ENCODE measurements at regions not wholly inside any gene's neighbourhood (a gene's known extent, or its start where the extent isn't known, plus 50 kb on each side); places are given as distances from the start of the nearest gene placed in this dataset.

- dilution Hi-C loops (cut with HindIII; ENCODE audit: low sequenced_read_pairs, unreplicated experiment) (no loop called here), intact Hi-C loops (cut with micrococcal nuclease) (no loop called here), in situ Hi-C loops (cut with MboI; ENCODE audit: low sequenced_read_pairs) (no loop called here)
- Histone ChIP-seq H3K9me3 (ENCODE audit: control insufficient read depth, insufficient read depth, low read length) (peaks cover 2% of the 10 kb centered on the region), H3K4me2 (ENCODE audit: low read depth, low read length) (no peak overlapping the region), H4K5ac (ENCODE audit: low read depth, low read length) (no peak overlapping the region), H3K14ac (replicated peaks; ENCODE audit: low read depth, low read length) (no peak overlapping the region), H2BK5ac (ENCODE audit: low read depth, low read length, poor library complexity, severe bottlenecking) (no peak overlapping the region), H3K4ac (ENCODE audit: low read depth, low read length) (no peak overlapping the region), H3K23ac (ENCODE audit: low read depth, low read length) (no peak overlapping the region), H3K79me1 (ENCODE audit: low read depth in 1 of 2, low read length in 2 of 2) (no peaks in the 10 kb centered on the region), H4K20me1 (ENCODE audit: insufficient read depth, low read length) (no peaks in the 10 kb centered on the region), H2BK20ac (ENCODE audit: low read depth, low read length) (no peak overlapping the region), H2AFZ (replicated peaks; ENCODE audit: low read length, poor library complexity) (no peak overlapping the region), H3K4me3 (ENCODE audit: insufficient read depth, low read depth, low read length) (no peak overlapping the region), H3K27ac (ENCODE audit: insufficient read depth, low read length) (no peak overlapping the region), H3K4me1 (ENCODE audit: control insufficient read depth, insufficient read depth, low read length) (peaks cover 2% of the 10 kb centered on the region; the same call in 1 of the 2 replicates), H3K27me3 (ENCODE audit: control insufficient read depth, insufficient read depth, low read length) (no peaks in the 10 kb centered on the region), H2BK120ac (ENCODE audit: low read depth, low read length) (no peak overlapping the region), H2BK15ac (ENCODE audit: low read depth, low read length) (no peak overlapping the region), H3K36me3 (ENCODE audit: control insufficient read depth, insufficient read depth, low read length) (no peaks in the 10 kb centered on the region), H4K8ac (ENCODE audit: low read depth in 2 of 2, low read length in 2 of 2) (no peak overlapping the region), H3K56ac (ENCODE audit: extremely low read depth, insufficient read depth, low read length) (no peak overlapping the region), H3K18ac (ENCODE audit: low read depth, low read length) (no peak overlapping the region), H2AK5ac (ENCODE audit: low read depth, low read length) (no peak overlapping the region), H3K9me1 (ENCODE audit: insufficient read depth, low read length) (no peaks in the 10 kb centered on the region; the same call in 1 of the 2 replicates), H3K9ac (ENCODE audit: low read depth, low read length) (no peak overlapping the region), H4K91ac (ENCODE audit: insufficient read depth, low read depth, low read length) (no peak overlapping the region), H2AK9ac (replicated peaks; ENCODE audit: low read depth, low read length, poor library complexity) (no peak overlapping the region)
- no peak for TF ChIP-seq RCOR1 (IDR thresholded peaks at IDR 0.05; ENCODE audit: insufficient replicate concordance, low read length)
- CTCF ChIA-PET = no interaction called here
- ATAC-seq (ENCODE audit: low read depth) (no peak), DNase-seq (no peak)
- no TSS peak for BruUV-seq (replicated peaks)
- WGBS, 2 experiments (ENCODE audit: extremely low coverage in 2 of 2, insufficient read length in 1 of 2) = 93% methylated on average over 5 of the region's 6 CpGs; no CpG with 5 or more reads in 1 of the 2 experiments
- POLR2A ChIA-PET (ENCODE audit: unreplicated experiment) = no interaction called here
These were observed 123.4 kb downstream of the VAPA start for GRCh38 chr18:10037181-10037580.

All from IMR-90 (cell line).